NCI-H1694 (cell line): ENCODE measurements at regions not wholly inside any gene's neighbourhood (a gene's known extent, or its start where the extent isn't known, plus 50 kb on each side); places are given as distances from the start of the nearest gene placed in this dataset.
"Not testable (repeated sequence)": the region's sequence is repeated elsewhere in the genome, so short reads cannot be mapped to it uniquely, and the experiment has no call there.

Source experiments
- DNase-seq: peaks from one replicate; lab custom pipeline; 2025; lab: John Stamatoyannopoulos, UW

DNA sequence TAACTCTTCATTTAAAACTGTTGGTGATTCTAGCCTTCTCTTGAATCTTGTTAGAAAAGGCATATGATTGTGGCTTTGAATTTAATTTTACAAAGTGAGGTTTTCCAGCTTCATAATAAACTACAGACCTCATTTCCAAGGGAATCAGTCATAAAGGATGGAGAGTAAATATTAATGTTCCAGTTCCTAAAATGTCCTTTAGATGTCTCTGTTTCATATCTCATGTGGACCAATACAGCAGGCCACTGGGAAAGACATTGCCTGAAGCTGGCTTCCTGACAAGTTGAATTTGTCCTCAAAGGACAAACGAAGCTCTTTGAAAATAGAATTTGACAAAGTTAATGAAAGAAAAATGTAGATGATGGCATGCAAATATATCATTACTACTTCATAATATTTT is 125.4 kb downstream of the ZNF330 start:
- DNase-seq = peak; percentile 2

DNA sequence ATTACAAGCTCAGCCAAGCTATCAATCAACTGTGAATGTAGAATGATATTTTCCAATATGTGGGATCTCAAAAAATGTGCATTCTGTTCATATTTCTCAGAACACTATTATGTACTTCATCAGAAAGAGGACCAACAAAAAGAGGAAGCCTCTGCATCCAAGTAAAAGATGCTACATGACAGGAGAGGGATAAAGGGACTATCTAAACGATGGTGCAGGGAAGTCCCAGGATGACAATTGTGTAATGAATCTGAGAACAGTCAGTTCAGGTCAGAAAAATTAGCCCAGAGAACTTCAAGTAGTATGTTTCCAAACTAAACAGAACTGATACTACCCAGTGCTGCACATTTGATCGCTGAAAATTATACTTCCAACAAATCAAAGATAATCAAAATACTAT is 127.0 kb downstream of the ZNF330 start:
- DNase-seq = no peak

DNA sequence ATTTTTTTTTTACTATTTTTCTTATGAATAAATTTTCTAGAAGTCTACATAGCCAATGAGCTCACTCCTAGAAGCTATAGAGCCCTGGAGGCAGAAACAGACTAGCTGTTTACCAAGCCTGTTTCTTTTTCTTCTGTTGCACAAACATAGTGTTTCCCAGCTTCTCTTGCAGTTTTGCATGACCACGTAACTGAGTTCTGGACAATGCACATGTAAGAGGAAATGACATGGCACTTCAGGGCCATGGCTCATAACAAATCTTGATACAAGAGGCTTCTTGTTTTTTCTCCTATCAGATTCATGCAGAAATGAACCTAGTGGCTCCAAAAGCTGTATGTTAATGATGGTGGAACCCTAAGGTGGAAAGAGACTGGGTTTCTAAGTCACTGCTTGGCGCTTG is 127.4 kb downstream of the ZNF330 start:
- no peak for DNase-seq

DNA sequence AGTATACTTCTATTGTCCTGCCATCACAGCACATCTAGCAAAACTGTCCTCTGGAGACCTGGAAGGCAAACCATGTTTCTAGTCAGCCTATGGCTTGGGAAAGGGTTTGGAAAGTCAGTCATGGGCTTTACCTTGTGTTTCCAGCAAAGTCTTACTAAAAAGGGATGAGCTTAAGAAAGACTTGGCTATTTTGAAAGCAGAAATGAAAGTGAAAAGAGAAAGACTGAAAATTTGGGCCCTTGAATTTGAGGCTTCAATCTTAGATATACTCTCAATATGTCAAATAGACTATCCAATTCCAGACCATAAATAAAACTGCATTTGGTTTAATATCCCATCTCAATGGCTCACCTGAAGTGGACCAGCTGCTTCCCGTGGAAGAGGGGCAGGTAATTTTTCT is 127.9 kb downstream of the ZNF330 start:
- no peak for DNase-seq

DNA sequence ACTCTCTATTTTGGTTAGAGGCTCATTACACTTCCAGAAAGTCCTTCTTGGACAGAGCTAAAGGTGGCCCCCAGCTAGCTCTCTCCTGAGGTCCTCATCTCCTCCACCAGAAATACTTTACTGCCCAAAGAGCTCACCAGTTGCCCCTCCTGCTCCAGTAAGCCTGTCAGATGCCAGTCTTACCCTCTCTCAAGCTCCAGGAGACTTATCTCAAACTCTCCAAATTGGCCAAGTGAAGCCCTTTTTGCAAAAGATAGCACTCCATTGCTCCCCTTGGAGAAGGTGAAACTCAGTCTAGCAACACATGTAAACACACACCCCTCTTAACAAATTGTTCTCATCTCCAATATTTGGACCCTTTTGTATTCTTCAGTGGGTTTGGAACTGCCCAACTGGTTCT is 128.5 kb downstream of the ZNF330 start:
- DNase-seq = no peak

DNA sequence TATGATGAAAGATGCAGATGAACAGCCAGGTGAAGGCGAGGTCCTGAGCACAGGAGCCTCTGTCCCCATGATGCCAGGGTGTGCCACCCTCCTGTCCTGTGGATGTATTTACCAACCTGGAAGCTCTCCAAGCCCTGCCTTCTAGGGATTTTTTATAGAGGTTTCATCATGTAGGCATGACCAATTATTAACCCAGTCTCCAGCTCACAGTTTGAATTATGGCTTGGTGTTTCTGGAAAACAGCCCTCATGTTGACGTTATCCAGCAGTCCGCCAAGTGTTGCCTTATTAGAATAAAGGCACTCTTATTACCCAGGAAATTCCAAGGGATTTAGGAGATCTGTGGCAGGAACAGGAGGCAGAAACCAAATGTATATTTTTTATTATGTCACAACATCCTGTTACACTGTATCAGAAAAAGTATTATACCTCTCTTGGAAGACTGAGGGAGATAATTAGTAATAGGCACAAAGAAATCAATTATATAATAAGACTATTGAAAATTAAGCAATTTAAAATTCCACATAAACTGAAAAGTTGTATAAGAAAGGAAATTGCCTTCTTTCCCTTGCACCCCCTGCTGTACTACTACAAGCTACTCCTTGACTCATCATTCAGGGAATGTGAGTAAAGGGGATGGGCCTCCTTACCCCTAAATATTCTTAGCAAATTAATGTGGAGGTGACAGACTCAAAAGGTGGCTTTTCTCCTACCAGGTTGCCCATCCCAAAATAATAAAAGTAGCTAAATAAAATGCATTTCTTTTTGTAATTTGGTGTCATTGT is 129.6 kb downstream of the ZNF330 start:
- DNase-seq = no peak

DNA sequence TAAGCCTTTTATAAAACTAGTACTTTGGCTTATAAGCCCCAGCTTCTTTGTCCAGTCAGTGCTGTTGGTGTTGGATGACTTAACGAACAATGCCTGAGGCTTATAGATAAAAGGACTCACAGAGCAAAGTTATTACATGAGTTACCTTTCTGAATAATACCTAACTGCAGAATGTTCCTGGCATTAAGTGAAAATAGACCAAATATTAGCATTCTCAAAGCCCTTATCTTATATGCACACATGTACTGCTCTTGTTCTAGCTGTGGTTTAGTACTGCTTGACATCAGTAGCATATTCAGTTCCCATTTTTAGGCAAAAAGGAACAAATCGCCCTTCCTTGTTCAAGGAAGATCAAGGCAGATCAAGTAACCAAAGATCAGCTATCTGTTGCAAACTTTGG is 131.6 kb downstream of the ZNF330 start:
- DNase-seq = no peak

DNA sequence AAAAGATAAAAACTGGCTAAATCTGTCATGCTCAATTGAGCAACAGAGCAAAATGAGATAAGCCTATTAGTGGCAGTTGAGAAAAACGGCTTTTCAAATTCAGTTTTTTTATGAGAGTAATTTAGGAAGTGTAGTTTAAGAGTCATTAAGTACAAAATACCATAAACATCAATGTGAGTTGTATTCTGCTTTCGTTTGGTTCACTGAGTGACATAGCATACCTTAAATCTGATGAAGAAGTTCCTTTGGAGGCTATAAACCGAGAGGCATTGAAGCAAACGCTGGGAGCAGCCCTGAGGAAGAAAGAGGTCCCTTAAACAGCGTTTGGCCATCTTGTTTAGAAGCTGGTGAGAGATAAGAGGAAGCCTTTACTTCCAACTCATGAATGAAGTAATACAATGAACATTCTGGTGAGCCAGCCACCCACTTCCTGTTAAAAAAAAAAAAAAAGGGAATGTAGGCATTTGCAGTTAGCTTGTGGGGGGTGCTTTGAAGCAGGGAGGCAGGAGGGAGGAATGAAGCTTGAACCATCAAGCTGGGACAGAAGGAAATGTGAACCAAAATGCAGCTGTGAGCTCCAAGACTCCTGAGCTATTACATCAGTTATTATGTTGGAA is 132.3 kb downstream of the ZNF330 start:
- no peak for DNase-seq

DNA sequence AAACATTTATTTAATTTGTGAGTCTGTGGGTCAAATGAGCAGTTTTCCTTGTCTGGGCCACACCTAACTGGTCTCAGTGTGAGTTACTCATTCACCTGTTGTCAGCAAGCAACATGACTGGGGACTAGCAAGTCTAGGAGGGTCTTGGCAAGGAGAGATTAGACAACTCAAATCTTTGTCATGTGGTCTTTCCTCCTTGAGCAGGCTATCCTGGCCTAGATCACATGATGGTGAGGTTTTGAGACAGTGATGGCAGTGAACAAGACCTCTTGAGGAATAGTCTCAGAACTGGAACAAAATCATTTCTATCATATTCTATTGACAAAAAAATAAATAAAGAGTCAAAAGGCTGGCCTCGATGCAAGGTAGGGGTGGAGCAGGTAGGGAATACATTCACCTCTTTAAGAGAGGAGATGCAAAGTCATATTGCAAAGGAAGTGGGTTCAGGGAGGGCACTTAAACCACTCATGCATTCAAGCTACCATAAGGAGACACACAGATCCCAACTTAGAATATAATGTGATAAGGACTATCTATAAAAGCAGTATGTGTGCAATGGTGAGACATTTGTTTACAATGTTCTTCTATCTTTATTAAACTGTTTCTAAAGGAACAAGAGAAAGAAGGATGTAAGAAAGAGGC is 135.7 kb downstream of the ZNF330 start:
- no peak for DNase-seq

DNA sequence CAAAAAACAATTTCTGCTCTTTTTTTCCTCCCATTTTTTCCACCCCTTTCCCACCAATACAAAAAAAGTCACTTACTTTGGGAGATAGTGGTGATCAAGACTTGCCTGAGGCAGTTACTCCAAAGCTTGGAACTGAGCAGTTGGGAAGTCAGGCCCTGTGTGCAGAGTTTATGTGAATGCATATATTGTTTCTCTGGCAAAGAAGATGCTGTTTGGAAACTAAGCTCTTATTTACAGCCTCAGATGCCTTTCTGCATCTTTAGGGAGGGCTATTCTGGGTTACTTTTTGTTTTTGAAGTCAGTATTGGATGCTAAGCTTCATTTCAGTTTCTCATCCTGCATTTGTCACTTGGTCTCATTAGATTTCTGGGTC is 136.3 kb downstream of the ZNF330 start:
- no peak for DNase-seq

DNA sequence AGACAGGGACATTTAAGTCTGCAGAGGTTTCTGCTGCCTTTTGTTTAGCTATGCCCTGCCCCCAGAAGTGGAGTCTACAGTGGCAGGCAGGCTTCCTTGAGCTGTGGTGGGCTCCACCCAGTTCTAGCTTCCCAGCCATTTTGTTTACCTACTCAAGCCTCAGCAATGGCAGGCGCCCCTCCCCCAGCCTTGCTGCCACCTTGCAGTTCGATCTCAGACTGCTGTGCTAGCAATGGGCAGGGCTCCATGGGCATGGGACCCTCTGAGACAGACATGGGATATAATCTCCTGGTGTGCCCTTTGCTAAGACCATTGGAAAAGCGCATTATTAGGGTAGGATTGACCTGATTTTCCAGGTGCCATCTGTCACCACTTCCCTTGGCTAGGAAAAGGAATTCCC is 147.5 kb downstream of the ZNF330 start:
- DNase-seq = not testable (repeated sequence)

DNA sequence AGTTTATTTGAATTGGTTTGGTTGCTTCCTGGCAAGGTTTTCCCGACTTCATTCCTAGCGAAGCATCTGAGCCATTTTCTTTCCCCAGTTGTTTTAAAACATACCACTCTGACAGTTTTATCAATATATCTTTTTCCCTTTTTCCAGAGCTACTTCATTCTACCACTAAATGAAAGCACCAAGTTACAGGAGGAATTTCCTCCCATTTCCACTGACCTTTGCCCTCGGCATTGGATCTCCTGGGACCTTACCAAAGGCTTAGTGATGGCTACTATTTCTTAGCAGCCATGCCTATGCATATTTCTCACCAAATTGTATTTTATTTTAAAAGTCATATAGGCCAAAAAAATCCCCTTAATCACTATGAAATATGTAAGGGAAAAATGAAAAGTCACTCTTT is 150.5 kb downstream of the ZNF330 start:
- no peak for DNase-seq

DNA sequence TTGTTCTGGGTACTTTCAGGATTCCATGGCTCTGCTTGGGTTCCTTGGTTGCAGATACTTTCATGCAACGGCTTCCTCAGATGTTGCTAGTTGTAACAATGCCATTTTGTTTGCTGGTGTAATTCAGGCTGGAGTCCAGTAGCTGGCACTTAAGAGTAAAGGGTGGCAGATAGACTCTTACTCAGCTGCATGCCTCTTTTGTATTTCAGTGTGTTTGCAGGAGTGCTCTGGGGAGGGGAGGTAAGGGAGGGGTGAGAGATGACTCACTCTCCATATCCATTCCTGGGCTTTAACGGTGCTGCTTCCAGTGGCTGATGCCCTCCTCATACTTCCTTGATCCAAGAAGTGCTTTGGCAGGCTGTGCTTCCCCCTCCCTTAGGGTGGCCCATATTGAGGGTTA is 155.2 kb downstream of the ZNF330 start:
- no peak for DNase-seq

DNA sequence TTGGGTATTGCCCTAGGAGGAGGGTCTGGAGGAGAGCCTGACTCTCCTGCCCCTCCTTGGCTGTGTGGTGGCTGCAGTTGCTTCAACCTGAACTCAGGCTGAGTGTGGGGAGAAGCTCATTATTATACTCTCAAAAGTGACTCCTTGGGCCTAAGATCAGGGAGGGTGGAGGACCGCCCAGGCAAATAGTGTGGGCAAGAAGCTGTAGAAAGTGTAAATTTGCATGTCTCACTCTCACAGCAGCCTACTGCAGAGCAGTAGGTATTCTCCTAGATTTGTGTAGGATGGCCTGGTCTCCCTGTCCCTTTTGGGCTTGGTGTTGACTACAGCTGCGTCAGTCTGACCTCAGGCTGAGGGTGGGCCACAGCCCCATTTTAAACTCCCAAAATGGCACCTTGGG is 156.1 kb downstream of the ZNF330 start:
- no peak for DNase-seq

DNA sequence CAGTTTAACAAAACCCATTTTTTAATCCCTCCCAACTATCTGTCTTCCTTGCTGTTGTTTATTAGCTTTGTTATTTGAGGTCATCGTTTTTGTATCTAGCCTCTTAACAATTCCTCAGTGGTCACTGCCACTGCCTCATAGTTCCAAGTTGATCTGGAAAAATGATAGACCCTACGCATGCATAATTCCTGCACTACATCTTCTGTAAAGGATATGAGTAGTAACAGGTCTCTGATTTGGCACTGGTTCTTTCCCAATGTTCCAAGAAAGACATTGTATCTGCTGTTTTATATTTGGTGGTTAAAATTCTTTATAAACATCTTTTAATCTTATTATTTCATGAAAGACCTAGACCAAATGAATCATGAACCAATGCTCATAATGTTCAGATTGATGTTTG is 166.6 kb downstream of the ZNF330 start:
- DNase-seq = no peak

DNA sequence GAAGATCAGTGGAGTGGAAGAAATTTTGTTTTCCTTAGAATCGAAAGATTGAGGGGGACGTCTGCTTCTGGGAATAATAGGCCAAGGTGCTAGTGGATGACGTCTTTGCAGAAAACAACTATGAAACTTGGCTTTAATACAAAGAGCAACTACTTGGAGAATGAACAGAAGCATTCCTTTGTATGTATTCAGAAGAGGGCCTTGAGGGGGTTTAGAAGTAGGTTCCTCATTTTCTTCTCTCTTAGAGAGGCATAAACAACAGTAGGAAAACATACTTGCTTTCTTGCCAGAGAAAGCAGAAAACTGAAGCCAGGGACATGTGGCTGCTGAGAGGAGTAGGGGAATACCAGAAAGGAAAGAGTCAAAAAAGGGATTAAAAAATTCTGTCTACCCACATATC is 167.8 kb downstream of the ZNF330 start:
- no peak for DNase-seq

DNA sequence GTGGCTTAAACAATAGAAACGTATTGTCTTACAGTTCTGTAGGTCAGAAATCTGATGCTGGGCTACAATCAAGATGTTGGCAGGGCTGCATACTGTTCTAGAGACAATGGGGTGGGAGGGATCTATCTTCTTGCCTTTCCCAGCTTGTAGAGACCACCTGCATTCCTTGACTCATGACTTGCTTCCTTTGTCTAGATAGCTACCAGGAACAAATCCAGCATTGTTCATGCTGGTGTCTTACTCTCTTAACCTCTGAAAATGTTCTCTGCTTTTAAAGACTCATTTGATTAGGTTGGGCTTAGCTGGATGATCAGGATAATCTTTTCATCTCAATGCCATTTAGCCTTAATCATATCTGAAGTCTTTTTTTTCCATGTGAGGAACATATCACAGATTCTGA is 169.0 kb downstream of the ZNF330 start:
- DNase-seq = no peak

DNA sequence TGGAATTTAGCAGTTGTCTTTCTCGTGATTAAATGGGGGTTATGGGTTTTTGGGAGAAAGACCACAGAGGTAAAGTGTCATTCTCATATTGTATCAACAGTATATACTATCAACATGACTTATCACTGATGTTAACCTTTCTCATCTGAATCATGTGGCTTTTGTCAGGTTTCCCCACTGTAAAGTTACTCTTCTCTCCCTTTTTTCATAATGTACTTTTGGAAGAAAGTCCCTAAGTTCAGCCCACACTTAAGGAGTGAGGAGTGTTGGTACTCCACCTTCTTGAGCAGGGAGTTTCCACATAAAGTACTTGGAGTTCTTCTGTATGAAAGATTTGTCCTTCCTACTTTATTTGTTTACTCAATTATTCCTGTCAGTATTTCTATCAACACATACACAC is 169.9 kb downstream of the ZNF330 start:
- no peak for DNase-seq

DNA sequence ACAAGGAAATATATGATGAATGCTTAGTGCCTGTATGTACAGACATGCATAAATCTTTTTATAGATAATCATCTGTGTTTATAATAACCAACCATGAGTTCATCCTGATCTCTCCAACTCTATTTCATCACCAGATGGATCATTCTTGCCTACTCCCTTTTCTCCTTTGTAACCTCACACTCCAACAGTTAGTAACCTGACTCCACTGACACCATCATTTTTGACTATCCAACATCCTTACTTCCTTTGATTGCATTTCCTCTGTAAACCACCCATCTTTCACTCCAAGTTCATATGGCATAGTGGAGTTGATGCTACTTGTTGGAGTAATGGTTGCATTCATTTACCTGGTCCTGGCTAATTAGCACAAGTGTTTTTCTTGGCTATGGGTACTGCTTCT is 170.6 kb downstream of the ZNF330 start:
- DNase-seq = no peak

DNA sequence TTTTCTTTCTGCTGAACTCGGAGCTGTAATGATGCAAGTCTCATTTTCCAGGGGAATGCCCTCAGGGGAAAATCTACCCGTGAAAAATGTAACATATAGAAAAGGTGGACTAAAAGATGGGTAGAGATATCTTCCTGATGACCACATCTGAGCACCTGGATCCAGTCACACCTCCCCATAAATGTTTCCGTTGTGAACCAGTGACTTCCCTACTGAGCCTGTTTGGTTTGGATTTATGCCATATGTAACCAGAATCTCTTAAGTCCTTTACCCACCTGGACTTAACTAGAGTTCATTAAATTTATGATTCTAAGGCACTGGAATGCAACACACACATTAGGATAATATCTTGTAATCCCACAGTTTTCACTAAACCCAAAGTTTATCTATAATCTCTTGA is 171.1 kb downstream of the ZNF330 start:
- no peak for DNase-seq

DNA sequence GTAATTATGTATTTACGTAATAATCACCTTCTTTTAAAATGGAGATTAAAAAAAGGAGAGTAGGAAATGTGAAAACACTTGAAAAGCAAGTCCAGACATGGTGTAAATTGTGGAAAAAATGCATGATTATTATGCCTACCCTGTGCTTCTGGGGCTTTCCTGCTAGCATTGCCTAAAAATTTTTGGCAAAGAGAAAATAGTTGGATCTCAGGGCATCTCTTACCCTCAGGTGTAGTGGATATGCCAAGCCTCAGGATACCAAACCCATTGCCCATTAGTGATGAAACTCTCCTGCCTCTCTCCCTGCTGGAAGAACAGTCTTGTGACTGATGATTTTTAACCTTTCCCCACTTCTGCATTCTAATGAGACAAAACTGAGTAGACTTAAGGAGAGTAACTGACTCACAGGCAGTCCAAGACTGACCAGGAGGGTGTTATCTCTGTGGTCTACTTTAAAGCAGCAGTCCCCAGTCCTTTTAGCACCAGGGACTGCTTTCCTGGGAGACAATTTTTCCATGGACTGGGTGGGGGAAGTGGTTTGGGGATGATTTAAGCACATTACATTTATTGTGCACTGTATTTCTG is 174.6 kb downstream of the ZNF330 start:
- DNase-seq = no peak

DNA sequence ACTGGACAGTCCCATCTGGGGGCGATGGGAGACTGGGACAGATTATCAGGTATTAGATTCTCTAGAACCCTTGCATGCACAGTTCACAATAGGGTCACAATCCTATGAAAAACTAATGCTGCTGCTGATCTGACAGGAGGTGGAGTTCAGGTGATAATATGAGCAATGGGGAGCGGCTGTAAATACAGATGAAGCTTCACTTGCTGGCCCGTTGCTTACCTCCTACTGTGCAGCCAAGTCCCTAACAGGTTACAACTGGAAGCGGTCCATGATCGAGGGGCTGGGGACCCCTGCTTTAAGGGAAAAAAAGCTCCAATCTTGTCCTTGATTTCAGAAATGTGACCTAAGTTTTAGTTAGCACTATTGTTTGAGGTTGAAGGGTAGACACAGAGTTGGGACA is 175.2 kb downstream of the ZNF330 start:
- no peak for DNase-seq

DNA sequence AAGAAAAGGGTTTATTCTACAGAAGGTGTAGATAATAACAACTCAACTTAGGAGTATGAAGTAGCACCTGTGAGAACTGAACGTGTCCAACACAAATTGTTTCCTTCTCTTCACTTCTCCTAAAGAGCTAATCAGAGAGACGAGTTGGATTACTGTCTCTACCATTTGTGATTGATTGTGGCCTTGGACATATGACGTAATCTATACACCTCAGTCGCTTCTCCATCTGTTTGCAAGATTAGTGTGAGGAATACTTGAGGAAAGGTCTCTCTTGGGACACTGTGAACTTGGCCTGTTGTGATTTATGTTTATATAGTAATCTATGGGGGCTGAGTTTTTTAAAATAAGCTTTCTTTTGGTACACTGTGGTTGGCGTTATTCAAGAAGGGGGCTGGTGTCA is 182.0 kb downstream of the ZNF330 start:
- DNase-seq = no peak
